GM18520 (cell line): ENCODE measurements at regions not wholly inside any gene's neighbourhood (a gene's known extent, or its start where the extent isn't known, plus 50 kb on each side); places are given as distances from the start of the nearest gene placed in this dataset.
"Not testable (repeated sequence)": the region's sequence is repeated elsewhere in the genome, so short reads cannot be mapped to it uniquely, and the experiment has no call there.

Experiments used
- ATAC-seq: cut with Tn5 transposase; IDR thresholded peaks from one replicate; pipeline ENCODE4 v1.9.1; 2021; ENCODE audit not compliant: unreplicated experiment

DNA sequence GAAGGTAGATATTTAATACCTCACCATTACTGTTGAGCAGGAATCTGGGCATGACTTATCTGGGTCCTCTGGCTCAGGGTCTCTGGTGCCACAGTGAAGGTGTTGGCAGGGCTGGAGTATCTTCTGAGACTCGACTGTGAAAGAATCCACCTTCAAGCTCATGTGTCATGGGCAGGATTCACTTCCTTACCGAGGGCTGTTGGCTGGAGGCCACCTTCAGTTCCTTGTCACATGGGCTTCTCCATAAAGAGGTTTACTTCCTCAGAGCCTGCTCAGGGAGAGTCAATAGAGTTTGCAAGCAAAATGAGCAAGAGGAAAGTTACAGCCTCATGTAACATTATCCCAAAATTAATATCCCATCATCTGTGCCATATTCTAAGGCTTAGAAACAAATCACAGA lies 459.5 kb downstream of the NR2F2 start:
- no peak for ATAC-seq

GRCh38 chr15:96792216-96792615 lies 461.7 kb downstream of the NR2F2 start:
- no peak for ATAC-seq

- ATAC-seq: no peak
These were observed 466.3 kb downstream of the NR2F2 start for GRCh38 chr15:96796841-96797240.

- ATAC-seq: no peak
These were observed 471.2 kb downstream of the NR2F2 start for GRCh38 chr15:96801576-96802150.

DNA sequence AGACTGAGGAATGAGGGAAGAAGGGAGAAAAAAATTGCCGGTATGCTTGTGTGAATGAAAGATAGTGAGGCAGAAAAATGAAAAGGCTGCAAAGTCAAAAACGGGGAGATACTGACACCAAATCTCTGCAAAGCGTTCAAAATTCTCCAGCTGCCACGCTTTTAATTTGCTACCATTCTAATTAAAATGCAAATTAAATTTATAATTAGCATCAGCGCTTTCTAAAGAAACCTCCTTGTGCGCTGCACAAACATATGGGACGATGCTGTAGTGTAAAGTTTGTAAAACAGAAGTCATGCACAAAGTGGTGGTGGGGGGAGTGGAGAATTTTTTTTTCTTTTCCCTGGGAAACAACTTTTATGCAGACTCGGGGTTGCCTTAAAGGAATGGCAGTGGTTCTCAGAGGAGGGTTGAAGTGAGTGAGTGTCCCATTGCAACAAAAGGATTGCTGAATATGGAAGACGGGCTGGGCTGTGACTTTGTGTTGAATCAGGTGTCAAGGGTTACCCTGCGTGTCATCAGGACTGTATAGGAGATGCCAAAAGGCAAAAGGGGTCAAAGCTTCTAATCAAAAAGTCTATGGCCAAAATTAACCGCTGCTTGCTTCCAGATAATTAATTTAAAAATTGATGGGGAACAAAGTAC lies 472.2 kb downstream of the NR2F2 start:
- no peak for ATAC-seq

GRCh38 chr15:96804754-96805153 lies 474.3 kb downstream of the NR2F2 start:
- ATAC-seq: no peak

GRCh38 chr15:96807361-96807760 lies 476.9 kb downstream of the NR2F2 start:
- no peak for ATAC-seq

- no peak for ATAC-seq
These were observed 487.4 kb downstream of the NR2F2 start for GRCh38 chr15:96817900-96818299.

GRCh38 chr15:96818861-96819260 lies 488.4 kb downstream of the NR2F2 start:
- ATAC-seq: no peak

- ATAC-seq: no peak
These were observed 497.5 kb downstream of the NR2F2 start for GRCh38 chr15:96827981-96828380.

- ATAC-seq: no peak
These were observed 506.9 kb downstream of the NR2F2 start for GRCh38 chr15:96837241-96837970.

DNA sequence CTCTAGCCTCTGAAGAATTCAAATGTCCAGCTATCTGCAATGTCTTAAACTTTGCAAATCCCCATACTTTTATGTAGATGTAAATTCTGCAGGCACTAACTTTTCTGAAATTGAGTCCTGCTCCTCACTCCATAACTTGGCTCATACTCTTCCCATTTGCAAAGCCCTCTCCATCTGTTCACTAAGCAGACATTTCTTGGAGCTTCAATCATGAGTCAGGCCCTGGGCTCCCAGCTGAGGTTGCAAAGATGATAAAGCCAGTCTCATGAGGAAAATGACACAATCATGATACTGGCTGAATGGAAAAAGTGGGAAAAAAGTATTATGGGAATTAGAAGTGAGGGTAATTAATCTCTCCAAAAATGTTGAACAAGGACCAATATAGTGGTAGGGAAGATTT lies 507.6 kb downstream of the NR2F2 start:
- ATAC-seq: no peak

DNA sequence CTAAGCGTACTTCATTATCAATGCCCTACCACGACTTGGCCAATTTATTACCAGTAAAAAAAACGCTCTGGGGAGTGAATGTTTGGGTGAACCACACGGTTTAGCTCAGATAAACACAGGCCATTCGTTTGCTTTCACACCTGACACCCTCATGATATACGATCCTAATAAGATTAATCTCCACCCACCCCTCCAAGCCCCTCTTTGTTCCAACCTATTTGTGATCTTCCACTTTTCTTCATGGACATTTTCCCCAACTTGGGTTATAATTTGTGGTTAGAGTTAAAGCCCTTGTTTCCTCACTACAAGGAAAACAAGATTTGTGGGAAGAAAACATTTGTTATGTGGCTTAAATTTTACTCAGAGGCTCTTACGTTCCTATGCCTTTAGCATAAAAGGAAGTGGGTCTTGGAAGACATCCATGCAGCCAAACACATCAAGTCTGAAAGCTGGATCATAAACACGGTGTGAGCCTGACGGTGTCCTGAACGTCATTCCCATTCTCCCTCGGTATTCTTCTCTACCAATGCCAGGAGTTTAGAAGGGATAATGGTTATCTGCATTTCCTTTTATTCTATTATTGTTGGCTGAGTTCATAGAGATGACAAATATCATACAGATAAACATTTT lies 518.9 kb downstream of the NR2F2 start:
- no peak for ATAC-seq

GRCh38 chr15:96851613-96852012 lies 521.1 kb downstream of the NR2F2 start:
- ATAC-seq: no peak

- ATAC-seq: no peak
These were observed 528.2 kb downstream of the NR2F2 start for GRCh38 chr15:96858694-96859093.

DNA sequence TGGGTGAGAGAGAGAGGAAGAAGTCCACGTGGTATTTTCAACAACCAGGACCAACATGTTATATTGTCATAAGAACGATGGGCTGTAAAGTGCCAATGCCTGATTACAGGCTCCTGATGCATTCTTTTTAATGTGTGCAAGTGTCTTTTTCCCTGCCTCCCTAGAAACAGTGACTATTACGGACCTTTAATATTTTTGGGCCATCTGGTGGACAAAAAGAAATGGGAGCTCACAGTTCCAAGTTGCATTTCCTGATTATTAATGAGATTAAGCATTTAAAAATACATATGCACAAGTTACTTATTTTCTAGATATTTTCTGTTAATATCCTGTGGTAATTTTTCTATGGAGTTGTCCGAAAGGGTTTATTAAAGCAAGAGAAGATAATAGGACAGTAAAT lies 530.2 kb downstream of the NR2F2 start:
- ATAC-seq: no peak

GRCh38 chr15:96867992-96868391 lies 537.5 kb downstream of the NR2F2 start:
- ATAC-seq: no peak

- ATAC-seq: no peak
These were observed 538.6 kb downstream of the NR2F2 start for GRCh38 chr15:96869122-96869521.

GRCh38 chr15:96869790-96870189 lies 539.3 kb downstream of the NR2F2 start:
- ATAC-seq: no peak

DNA sequence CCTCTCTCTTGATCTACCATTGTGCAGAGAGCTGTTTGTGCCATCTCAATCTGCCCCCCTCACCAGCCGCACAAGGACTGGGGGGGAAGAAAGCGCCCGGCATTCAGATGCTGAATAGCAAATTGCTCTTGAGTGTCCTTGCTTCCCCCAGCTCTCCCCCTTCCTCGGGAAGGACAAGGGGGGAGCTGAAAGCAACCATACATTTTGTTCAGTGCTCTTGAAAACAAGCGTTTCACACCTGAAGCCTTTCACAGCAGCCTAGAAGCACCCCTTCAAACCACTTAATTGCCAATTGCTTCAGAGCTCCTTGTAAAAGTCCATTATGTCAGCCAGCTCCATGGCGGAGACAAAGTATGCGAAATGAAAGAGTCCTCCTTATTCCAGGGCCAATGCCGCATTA lies 540.1 kb downstream of the NR2F2 start:
- no peak for ATAC-seq

DNA sequence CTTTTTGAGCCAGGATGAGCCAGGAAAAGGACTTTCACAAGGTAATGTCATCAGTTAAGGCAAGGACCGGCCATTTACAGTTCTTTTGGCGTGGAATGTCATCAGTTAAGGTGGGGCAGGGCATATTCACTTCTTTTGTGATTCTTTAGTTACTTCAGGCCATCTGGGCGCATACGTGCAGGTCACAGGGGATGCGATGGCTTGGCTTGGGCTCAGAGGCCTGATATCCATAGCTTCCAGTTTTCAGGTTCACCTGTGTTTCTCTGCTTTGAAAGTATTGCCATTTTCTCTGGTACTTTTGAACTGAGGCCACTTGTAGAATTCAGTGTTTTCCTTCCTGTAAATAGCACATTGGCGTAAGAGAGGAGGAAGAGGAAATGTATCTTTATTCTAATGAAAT lies 546.9 kb downstream of the NR2F2 start:
- ATAC-seq: not testable (repeated sequence)

DNA sequence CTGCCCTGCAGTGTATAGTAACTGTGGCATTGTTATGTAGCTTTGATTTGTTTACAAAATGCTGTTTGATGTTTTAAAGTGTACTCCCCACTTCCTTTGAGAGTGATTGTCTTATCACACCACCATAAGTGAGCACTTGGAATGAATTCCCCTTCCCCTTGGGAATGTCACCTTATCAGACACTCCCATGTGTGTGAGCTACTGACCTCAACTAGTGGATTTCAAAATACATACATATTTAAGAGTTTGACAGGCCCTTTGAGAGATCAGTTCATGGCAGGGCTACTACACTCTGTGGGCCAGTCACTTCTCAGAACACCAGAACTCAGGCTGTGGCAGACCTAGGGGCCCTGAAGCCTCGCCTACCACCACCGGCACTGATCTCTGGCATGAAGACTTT lies 547.6 kb downstream of the NR2F2 start:
- ATAC-seq: no peak
